ENCODE measurements at regions not wholly inside any gene's neighbourhood (a gene's known extent, or its start where the extent isn't known, plus 50 kb on each side); places are given as distances from the start of the nearest gene placed in this dataset.

DNA sequence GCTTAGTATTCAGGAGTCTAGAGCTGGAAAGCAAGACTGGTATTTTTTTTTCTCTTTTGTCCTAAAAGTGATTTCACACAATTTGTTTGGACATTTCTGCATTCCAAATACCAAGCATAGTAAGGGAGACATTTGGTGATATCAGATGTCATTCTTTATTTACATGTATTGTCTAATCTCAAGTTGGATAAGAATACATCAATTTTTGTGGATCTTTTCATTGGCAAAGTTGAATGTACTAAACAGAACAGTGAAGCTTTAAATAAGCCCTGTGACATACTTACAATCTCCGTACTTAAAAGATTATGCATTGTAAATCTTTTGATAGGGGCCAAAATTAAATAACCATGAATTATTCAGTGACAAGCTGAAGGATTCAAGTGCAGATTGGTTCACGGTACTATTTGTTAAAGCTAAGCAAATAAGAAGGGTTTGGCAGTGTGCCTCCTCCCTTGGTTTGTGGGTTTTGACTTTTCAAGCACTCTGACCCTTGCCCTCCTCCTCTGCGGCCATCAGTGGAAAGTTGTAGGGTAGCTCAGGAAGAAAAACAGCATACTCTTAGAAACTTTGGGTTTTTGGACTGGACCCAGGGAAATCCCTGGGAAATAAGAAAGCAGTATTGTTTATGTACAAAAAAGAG lies 663.7 kb downstream of the ADGRL2 start:
- TF ChIP-seq, protein P1, sequence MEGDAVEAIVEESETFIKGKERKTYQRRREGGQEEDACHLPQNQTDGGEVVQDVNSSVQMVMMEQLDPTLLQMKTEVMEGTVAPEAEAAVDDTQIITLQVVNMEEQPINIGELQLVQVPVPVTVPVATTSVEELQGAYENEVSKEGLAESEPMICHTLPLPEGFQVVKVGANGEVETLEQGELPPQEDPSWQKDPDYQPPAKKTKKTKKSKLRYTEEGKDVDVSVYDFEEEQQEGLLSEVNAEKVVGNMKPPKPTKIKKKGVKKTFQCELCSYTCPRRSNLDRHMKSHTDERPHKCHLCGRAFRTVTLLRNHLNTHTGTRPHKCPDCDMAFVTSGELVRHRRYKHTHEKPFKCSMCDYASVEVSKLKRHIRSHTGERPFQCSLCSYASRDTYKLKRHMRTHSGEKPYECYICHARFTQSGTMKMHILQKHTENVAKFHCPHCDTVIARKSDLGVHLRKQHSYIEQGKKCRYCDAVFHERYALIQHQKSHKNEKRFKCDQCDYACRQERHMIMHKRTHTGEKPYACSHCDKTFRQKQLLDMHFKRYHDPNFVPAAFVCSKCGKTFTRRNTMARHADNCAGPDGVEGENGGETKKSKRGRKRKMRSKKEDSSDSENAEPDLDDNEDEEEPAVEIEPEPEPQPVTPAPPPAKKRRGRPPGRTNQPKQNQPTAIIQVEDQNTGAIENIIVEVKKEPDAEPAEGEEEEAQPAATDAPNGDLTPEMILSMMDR (conservative IDR thresholded peaks at IDR 0.05; ENCODE audit: control insufficient read depth, insufficient read depth, low read depth, low read length) = no peak
- H3K4me3 ChIP-seq (ENCODE audit: control insufficient read depth, low read depth, low read length) = no peak overlapping the region
- peak; percentile 42 for DNase-seq (ENCODE audit: low read depth)

DNA sequence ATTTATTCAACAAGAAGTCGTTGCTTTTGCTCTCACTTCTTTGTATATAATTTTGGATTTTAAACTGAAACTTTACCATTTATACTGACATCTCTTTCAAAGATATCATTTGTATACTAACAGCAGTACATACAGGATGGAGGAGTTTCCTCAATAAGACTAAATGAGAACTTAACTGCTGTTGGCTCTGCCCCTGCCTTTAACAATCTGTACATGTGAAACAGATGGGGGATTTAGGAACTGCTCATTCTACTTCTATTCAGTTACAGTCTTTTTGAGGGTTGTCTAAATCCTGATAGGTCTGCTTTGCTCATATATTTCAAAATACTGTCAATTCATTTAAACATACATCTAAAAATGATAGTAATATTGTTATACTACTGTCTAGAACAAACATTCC lies 663.2 kb downstream of the ADGRL2 start:
- no peak overlapping the region for H3K4me3 ChIP-seq (ENCODE audit: control insufficient read depth, low read depth, low read length)
- TF ChIP-seq, protein P1 (conservative IDR thresholded peaks at IDR 0.05; ENCODE audit: control insufficient read depth, insufficient read depth, low read depth, low read length) = no peak
- no peak for DNase-seq (ENCODE audit: low read depth)

DNA sequence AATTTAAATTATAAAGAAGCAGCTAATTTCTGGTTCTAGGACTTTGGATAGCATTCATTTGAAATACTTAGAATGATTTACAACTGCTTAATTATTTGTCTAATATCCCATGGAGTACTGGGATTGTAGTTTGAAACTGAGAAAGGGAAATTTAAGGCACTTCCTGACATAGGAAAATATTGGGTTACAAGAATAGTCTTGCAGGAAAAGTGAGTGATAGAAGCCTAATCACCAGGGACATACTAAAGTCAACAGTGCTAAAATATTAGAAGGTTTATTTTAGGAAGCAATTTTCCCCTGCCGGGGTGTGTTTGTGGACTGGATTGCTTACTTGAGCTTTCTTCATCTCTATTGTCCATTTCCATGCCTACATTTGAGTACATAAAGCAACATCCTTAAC lies 661.6 kb downstream of the ADGRL2 start:
- no peak for DNase-seq (ENCODE audit: low read depth)
- no peak overlapping the region for H3K4me3 ChIP-seq (ENCODE audit: control insufficient read depth, low read depth, low read length)
- TF ChIP-seq, protein P1 (conservative IDR thresholded peaks at IDR 0.05; ENCODE audit: control insufficient read depth, insufficient read depth, low read depth, low read length) = no peak

DNA sequence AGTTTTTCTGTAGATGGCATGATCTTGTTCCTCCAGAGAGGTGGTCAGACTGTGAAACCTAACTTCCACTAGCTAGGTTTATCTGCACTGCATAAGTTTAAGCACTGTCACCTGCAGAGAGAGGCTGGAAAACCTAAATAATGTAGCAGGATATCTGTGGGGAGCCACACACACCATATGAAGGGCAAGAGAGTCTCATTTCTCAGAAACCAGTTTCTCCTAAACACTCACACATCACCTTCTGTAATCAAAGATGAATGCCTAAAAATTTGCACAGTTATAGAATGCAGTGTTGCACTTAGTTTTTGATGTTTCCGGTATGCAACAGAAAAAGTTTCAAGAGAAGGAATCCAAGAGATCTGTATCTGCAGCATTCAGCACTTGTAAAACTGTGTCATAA lies 654.6 kb downstream of the ADGRL2 start:
- DNase-seq (ENCODE audit: low read depth) = no peak
- no peak overlapping the region for H3K4me3 ChIP-seq (ENCODE audit: control insufficient read depth, low read depth, low read length)
- TF ChIP-seq, protein P1 (conservative IDR thresholded peaks at IDR 0.05; ENCODE audit: control insufficient read depth, insufficient read depth, low read depth, low read length) = no peak

GRCh38 chr1:82454431-82454830 lies 653.7 kb downstream of the ADGRL2 start:
- H3K4me3 ChIP-seq (ENCODE audit: control insufficient read depth, low read depth, low read length) = no peak overlapping the region
- DNase-seq (ENCODE audit: low read depth) = no peak
- TF ChIP-seq, protein P1 (conservative IDR thresholded peaks at IDR 0.05; ENCODE audit: control insufficient read depth, insufficient read depth, low read depth, low read length) = no peak

DNA sequence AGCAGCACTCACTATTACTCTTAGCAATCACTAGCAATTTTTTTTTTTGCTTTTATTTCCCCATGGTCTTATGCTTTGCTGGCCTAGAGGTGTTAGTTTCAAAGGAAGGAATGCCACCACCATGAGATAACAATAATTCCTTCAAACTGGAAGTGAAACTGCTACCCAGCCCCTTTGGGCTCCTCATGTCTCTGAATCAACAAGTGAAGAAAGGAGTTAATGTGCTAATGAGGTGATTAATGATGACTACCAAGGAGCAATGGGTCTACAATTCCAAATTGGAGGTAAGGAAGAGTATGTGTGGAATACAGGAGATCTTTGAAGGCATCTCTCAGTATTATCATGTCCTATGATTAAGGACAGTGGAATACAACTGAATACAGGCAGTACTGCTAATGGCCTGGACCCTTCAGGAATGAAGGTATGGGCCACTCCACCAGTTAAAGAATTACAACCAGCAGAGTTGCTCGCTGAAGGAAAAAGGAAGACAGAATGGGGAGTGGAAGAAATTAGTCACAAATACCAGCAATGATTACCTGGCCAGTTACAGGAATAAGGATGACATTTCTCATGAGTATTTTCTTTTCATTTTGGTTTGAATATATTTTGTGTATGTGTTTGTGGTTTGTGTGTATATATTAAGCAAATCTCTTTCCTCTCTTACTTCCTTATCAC lies 652.9 kb downstream of the ADGRL2 start:
- DNase-seq (ENCODE audit: low read depth) = no peak
- TF ChIP-seq, protein P1 (conservative IDR thresholded peaks at IDR 0.05; ENCODE audit: control insufficient read depth, insufficient read depth, low read depth, low read length) = no peak
- no peak overlapping the region for H3K4me3 ChIP-seq (ENCODE audit: control insufficient read depth, low read depth, low read length)
